Activated naive CD8-positive, alpha-beta T cell treated with anti-CD3 and anti-CD28 coated beads, Interleukin-2, amount 10 ng/mL, durations not matched to agents 7 days and 5 days (primary cell): ENCODE measurements at regions not wholly inside any gene's neighbourhood (a gene's known extent, or its start where the extent isn't known, plus 50 kb on each side); places are given as distances from the start of the nearest gene placed in this dataset.

ENCODE experiments used
- ATAC-seq: fragments of 150-1000 bp; cut with Tn5 transposase; one replicate; pipeline ENCODE4 v1.10.0; 2021; ENCODE audit warnings: low read depth, moderate library complexity
- POLR2A ChIA-PET: fragments of 350-600 bp; sonication (Branson Sonifier 250); formaldehyde crosslinking; loops from one replicate; lab custom pipeline; 2021; ENCODE audit warnings: antibody characterized with exemption; lab: Charles Lee
- DNase-seq: peaks from one replicate; pipeline ENCODE4 v3.0.0; 2021
- H3K27ac Mint-ChIP-seq: one replicate; pipeline ENCODE4 v1.8.0; 2022; ENCODE audit warnings: mild to moderate bottlenecking, mixed read lengths
- H3K27me3 Mint-ChIP-seq: one replicate; pipeline ENCODE4 v1.8.0; 2022; ENCODE audit warnings: mild to moderate bottlenecking, moderate library complexity, mixed read lengths
- H3K36me3 Mint-ChIP-seq: one replicate; pipeline ENCODE4 v1.8.0; 2021; ENCODE audit warnings: mild to moderate bottlenecking, mixed read lengths
- H3K4me1 Mint-ChIP-seq: one replicate; pipeline ENCODE4 v1.8.0; 2021; ENCODE audit warnings: mixed read lengths
- H3K4me3 Mint-ChIP-seq: one replicate; pipeline ENCODE4 v1.8.0; 2022; ENCODE audit warnings: mild to moderate bottlenecking, moderate library complexity, mixed read lengths
- H3K9me3 Mint-ChIP-seq: one replicate; pipeline ENCODE4 v1.8.0; 2021; ENCODE audit warnings: mixed read lengths

DNA sequence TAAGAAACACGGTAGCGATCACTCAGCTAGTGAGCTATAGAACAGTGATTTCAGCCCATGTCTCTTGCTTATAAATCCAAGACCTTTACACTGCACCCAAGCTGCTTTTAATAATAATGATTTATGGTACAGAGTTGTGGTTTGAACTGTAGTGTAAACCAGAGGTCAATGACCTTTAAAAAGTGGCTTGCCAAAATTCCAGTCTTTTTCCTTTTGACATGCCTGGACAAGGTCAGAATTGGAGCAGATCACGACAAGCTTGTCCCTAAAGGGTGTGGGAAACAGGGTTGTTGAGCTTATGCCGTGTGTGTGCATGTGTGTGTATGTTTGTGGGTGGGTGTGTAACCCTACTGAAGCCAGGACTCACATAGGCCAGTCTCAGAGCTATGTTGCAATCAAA is 225.3 kb upstream of the CLINT1 start:
- no peak for DNase-seq
- H3K36me3 Mint-ChIP-seq: no peaks in the 10 kb centered on the region
- no peak overlapping the region for H3K4me3 Mint-ChIP-seq
- ATAC-seq: no peak
- POLR2A ChIA-PET: no interaction called here
- no peak overlapping the region for H3K27ac Mint-ChIP-seq
- H3K4me1 Mint-ChIP-seq: no peaks in the 10 kb centered on the region
- H3K9me3 Mint-ChIP-seq: no peaks in the 10 kb centered on the region
- H3K27me3 Mint-ChIP-seq: peaks cover 23% of the 10 kb centered on the region

GRCh38 chr5:158082696-158083287 is 223.8 kb upstream of the CLINT1 start:
- Mint-ChIP-seq H3K27ac (no peak overlapping the region), H3K4me3 (no peak overlapping the region), H3K4me1 (no peaks in the 10 kb centered on the region), H3K9me3 (no peaks in the 10 kb centered on the region), H3K27me3 (peaks cover 23% of the 10 kb centered on the region), H3K36me3 (no peaks in the 10 kb centered on the region)
- POLR2A ChIA-PET: no interaction called here
- DNase-seq: no peak
- no peak for ATAC-seq

- no peak for DNase-seq
- ATAC-seq: no peak
- H3K27me3 Mint-ChIP-seq: peaks cover 20% of the 10 kb centered on the region
- H3K27ac Mint-ChIP-seq: no peak overlapping the region
- H3K36me3 Mint-ChIP-seq: no peaks in the 10 kb centered on the region
- H3K4me3 Mint-ChIP-seq: no peak overlapping the region
- H3K9me3 Mint-ChIP-seq: no peaks in the 10 kb centered on the region
- POLR2A ChIA-PET: no interaction called here
- peaks cover 3% of the 10 kb centered on the region for H3K4me1 Mint-ChIP-seq
Observed at GRCh38 chr5:158080112-158080511, 221.2 kb upstream of the CLINT1 start.

- peaks cover 3% of the 10 kb centered on the region for H3K4me1 Mint-ChIP-seq
- no peak for DNase-seq
- POLR2A ChIA-PET: no interaction called here
- no peak overlapping the region for H3K4me3 Mint-ChIP-seq
- ATAC-seq: no peak
- H3K36me3 Mint-ChIP-seq: no peaks in the 10 kb centered on the region
- H3K9me3 Mint-ChIP-seq: no peaks in the 10 kb centered on the region
- peaks cover 22% of the 10 kb centered on the region for H3K27me3 Mint-ChIP-seq
- no peak overlapping the region for H3K27ac Mint-ChIP-seq
Observed at GRCh38 chr5:158079097-158079496, 220.2 kb upstream of the CLINT1 start.

GRCh38 chr5:158074992-158075769 is 216.2 kb upstream of the CLINT1 start:
- no peak overlapping the region for H3K27ac Mint-ChIP-seq
- peak; percentile 40 for DNase-seq
- H3K9me3 Mint-ChIP-seq: no peaks in the 10 kb centered on the region
- H3K4me1 Mint-ChIP-seq: peaks cover 3% of the 10 kb centered on the region
- POLR2A ChIA-PET: no interaction called here
- peak; percentile 71 for ATAC-seq
- H3K4me3 Mint-ChIP-seq: no peak overlapping the region
- H3K36me3 Mint-ChIP-seq: no peaks in the 10 kb centered on the region
- H3K27me3 Mint-ChIP-seq: peaks cover 6% of the 10 kb centered on the region

GRCh38 chr5:158074597-158074991 is 215.6 kb upstream of the CLINT1 start:
- Mint-ChIP-seq H3K27me3 (peaks cover 6% of the 10 kb centered on the region), H3K4me3 (no peak overlapping the region), H3K36me3 (no peaks in the 10 kb centered on the region), H3K4me1 (peaks cover 3% of the 10 kb centered on the region), H3K9me3 (no peaks in the 10 kb centered on the region), H3K27ac (no peak overlapping the region)
- DNase-seq: no peak
- no peak for ATAC-seq
- POLR2A ChIA-PET: no interaction called here

GRCh38 chr5:158070859-158071258 is 211.9 kb upstream of the CLINT1 start:
- Mint-ChIP-seq H3K36me3 (no peaks in the 10 kb centered on the region), H3K9me3 (no peaks in the 10 kb centered on the region), H3K27me3 (peaks cover 3% of the 10 kb centered on the region), H3K4me3 (no peak overlapping the region), H3K27ac (no peak overlapping the region), H3K4me1 (peaks cover 3% of the 10 kb centered on the region)
- DNase-seq (no peak), ATAC-seq (no peak)
- POLR2A ChIA-PET: no interaction called here

- H3K4me3 Mint-ChIP-seq: no peak overlapping the region
- no peaks in the 10 kb centered on the region for H3K4me1 Mint-ChIP-seq
- DNase-seq (no peak), ATAC-seq (no peak)
- H3K9me3 Mint-ChIP-seq: no peaks in the 10 kb centered on the region
- no peak overlapping the region for H3K27ac Mint-ChIP-seq
- peaks cover 3% of the 10 kb centered on the region for H3K27me3 Mint-ChIP-seq
- no peaks in the 10 kb centered on the region for H3K36me3 Mint-ChIP-seq
- POLR2A ChIA-PET: no interaction called here
Observed at GRCh38 chr5:158069838-158070237, 210.9 kb upstream of the CLINT1 start.

- no peak for ATAC-seq
- Mint-ChIP-seq H3K27me3 (peaks cover 4% of the 10 kb centered on the region), H3K4me3 (no peak overlapping the region), H3K27ac (no peak overlapping the region), H3K36me3 (no peaks in the 10 kb centered on the region), H3K9me3 (no peaks in the 10 kb centered on the region), H3K4me1 (no peaks in the 10 kb centered on the region)
- no peak for DNase-seq
- POLR2A ChIA-PET: no interaction called here
Observed at GRCh38 chr5:158068964-158069363, 210.0 kb upstream of the CLINT1 start.

GRCh38 chr5:158066076-158066475 is 207.1 kb upstream of the CLINT1 start:
- no peaks in the 10 kb centered on the region for H3K9me3 Mint-ChIP-seq
- DNase-seq (no peak), ATAC-seq (no peak)
- H3K4me1 Mint-ChIP-seq: no peaks in the 10 kb centered on the region
- H3K4me3 Mint-ChIP-seq: no peak overlapping the region
- H3K36me3 Mint-ChIP-seq: no peaks in the 10 kb centered on the region
- POLR2A ChIA-PET: no interaction called here
- H3K27me3 Mint-ChIP-seq: peaks cover 4% of the 10 kb centered on the region
- H3K27ac Mint-ChIP-seq: no peak overlapping the region

- POLR2A ChIA-PET: no interaction called here
- H3K4me1 Mint-ChIP-seq: no peaks in the 10 kb centered on the region
Observed at GRCh38 chr5:158064334-158065123, 205.6 kb upstream of the CLINT1 start.

GRCh38 chr5:158063052-158063451 is 204.1 kb upstream of the CLINT1 start:
- Mint-ChIP-seq H3K27me3 (peaks cover 10% of the 10 kb centered on the region), H3K36me3 (no peaks in the 10 kb centered on the region), H3K4me3 (no peak overlapping the region), H3K4me1 (no peaks in the 10 kb centered on the region), H3K27ac (no peak overlapping the region), H3K9me3 (no peaks in the 10 kb centered on the region)
- POLR2A ChIA-PET: no interaction called here
- ATAC-seq (no peak), DNase-seq (no peak)

More at GRCh38 chr5:158064334-158065123, 205.6 kb upstream of the CLINT1 start:
- ATAC-seq: no peak
- peaks cover 8% of the 10 kb centered on the region for H3K27me3 Mint-ChIP-seq
- no peaks in the 10 kb centered on the region for H3K9me3 Mint-ChIP-seq
- H3K27ac Mint-ChIP-seq: no peak overlapping the region
- no peak for DNase-seq
- H3K36me3 Mint-ChIP-seq: no peaks in the 10 kb centered on the region
- H3K4me3 Mint-ChIP-seq: no peak overlapping the region

DNA sequence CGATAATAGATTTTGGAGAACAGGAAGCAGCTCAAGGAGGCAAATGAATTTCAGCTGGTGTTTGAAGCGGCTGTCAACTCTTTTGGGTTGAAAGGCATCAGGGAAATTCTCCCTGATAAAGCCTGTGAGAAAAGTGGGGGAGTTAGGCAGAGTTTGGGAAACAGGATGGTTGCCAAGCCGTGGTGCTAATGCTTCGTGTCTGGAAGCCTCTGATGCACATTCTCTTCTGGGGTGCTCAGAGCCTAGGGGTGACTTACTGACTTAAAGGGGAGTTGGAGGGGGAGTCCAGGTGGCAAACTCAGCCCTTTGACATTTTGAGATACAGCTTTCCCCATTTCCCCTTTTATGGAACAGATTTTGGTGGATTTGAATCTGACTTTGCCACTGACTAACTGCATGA is 202.5 kb upstream of the CLINT1 start:
- H3K4me3 Mint-ChIP-seq: no peak overlapping the region
- H3K27me3 Mint-ChIP-seq: peaks cover 19% of the 10 kb centered on the region
- ATAC-seq (no peak), DNase-seq (no peak)
- POLR2A ChIA-PET: no interaction called here
- H3K4me1 Mint-ChIP-seq: no peaks in the 10 kb centered on the region
- H3K9me3 Mint-ChIP-seq: no peaks in the 10 kb centered on the region
- no peaks in the 10 kb centered on the region for H3K36me3 Mint-ChIP-seq
- H3K27ac Mint-ChIP-seq: no peak overlapping the region

DNA sequence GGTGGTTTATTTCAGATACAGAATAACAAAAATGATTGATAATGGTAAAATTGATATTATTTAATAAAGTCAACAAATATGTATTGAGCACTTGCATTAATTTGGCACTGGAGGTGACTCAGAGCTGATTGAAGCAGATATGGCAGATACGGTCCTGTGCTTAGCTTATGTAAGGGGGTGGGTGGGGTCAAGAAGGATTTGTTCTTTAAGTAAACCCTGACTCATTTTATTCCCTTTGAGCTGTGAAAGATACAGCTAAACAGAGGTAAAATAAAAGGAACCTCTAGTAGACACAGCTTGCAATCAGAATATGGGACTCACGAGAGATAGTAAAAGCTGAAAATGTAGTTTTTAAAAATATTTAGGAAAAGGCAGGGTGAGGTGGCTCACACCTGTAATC is 201.3 kb upstream of the CLINT1 start:
- Mint-ChIP-seq H3K4me1 (no peaks in the 10 kb centered on the region), H3K27ac (no peak overlapping the region), H3K27me3 (peaks cover 20% of the 10 kb centered on the region), H3K9me3 (no peaks in the 10 kb centered on the region), H3K36me3 (no peaks in the 10 kb centered on the region), H3K4me3 (no peak overlapping the region)
- POLR2A ChIA-PET: no interaction called here
- no peak for DNase-seq
- ATAC-seq: no peak
